HepG2 (cell line): ENCODE measurements at regions not wholly inside any gene's neighbourhood (a gene's known extent, or its start where the extent isn't known, plus 50 kb on each side); places are given as distances from the start of the nearest gene placed in this dataset.

Experiments used
- ATAC-seq: fragments of 200-7000 bp; cut with Tn5 transposase; 3 replicates; pipeline ENCODE4 v1.9.1; 2020; ENCODE audit warnings: mild to moderate bottlenecking, moderate library complexity
- BruUV-seq: library from RNA; stranded (reverse); fragments of 400-500 nt; replicated peaks from 2 replicates; lab custom pipeline; 2021; lab: Mats Ljungman, UMichigan
- CTCF ChIA-PET: fragments of 300-600 bp; formaldehyde crosslinking; extraction: SDS; loops from one replicate; lab custom pipeline; 2021; ENCODE audit warnings: low total read pairs, inconsistent platforms, low intra/inter-chr PET ratio; lab: Yijun Ruan, JAX
- POLR2A ChIA-PET: fragments of 350-600 bp; sonication (Branson Sonifier 250); formaldehyde crosslinking; loops from one replicate; lab custom pipeline; 2020; ENCODE audit warnings: antibody characterized with exemption, inconsistent platforms; lab: Yijun Ruan, JAX
- DNase-seq: peaks from one replicate; pipeline ENCODE4 v3.0.0-alpha.2; 2015; ENCODE audit warnings: low spot score
- FAIRE-seq: peaks from 3 replicates; lab custom pipeline; 2011; peaks lifted over from hg19 to GRCh38; lab: Jason Lieb, UNC
- H2AFZ ChIP-seq: one replicate; pipeline ENCODE4 v1.6.1; 2011; ENCODE audit warnings: low read length, inconsistent platforms
- H3K27ac ChIP-seq: fragments of 300-600 bp; 3 replicates; pipeline ENCODE4 v1.8.0; 2011; ENCODE audit warnings: mixed run types, mild to moderate bottlenecking, mixed read lengths, low read length, inconsistent platforms; ENCODE audit not compliant: insufficient read depth; ENCODE audit errors: extremely low read length
- H3K27me3 ChIP-seq, 2 experiments: fragments of 200-600 bp in 1 of 2; 2 replicates in 1 of 2; 3 replicates in 1 of 2; pipeline versions ENCODE4 v1.6.0 to v1.8.0; 2011; ENCODE audit warnings: low read length in 2 of 2, mild to moderate bottlenecking in 2 of 2, moderate library complexity in 2 of 2, inconsistent platforms in 1 of 2; ENCODE audit not compliant: insufficient read depth in 2 of 2, control insufficient read depth in 1 of 2
- H3K36me3 ChIP-seq, 2 experiments: fragments of 200-600 bp in 1 of 2; replicated peaks in 1 of 2; 2 replicates in 1 of 2; 3 replicates in 1 of 2; pipeline versions ENCODE4 v1.5.1 to v1.8.0; 2011; ENCODE audit warnings: low read length in 2 of 2, inconsistent platforms in 1 of 2; ENCODE audit not compliant: insufficient read depth in 2 of 2, control insufficient read depth in 1 of 2
- H3K4me1 ChIP-seq: 2 replicates; pipeline ENCODE4 v1.5.1; 2012; ENCODE audit warnings: low read length, inconsistent platforms; ENCODE audit not compliant: insufficient read depth
- H3K4me2 ChIP-seq: 2 replicates; pipeline ENCODE4 v1.6.0; 2011; ENCODE audit warnings: low read depth, low read length, inconsistent platforms
- H3K4me3 ChIP-seq, 3 experiments: fragments of 200-600 bp in 1 of 3; sonication (generic), shearing (Covaris generic) in 1 of 3; replicated peaks in 1 of 3; 2 replicates each; pipeline ENCODE4 v1.5.1; 2011 to 2016; ENCODE audit warnings: low read length in 3 of 3, inconsistent platforms in 2 of 3, low read depth in 2 of 3, mild to moderate bottlenecking in 2 of 3, control low read depth in 1 of 3, mixed read lengths in 1 of 3; ENCODE audit not compliant: insufficient read depth in 1 of 3
- H3K79me2 ChIP-seq: one replicate; pipeline ENCODE4 v1.6.1; 2011; ENCODE audit warnings: low read length, inconsistent platforms; ENCODE audit not compliant: insufficient read depth
- H3K9ac ChIP-seq: 2 replicates; pipeline ENCODE4 v1.6.0; 2011; ENCODE audit warnings: mild to moderate bottlenecking, low read depth, low read length, inconsistent platforms; ENCODE audit not compliant: insufficient read depth
- H3K9me3 ChIP-seq: 2 replicates; pipeline ENCODE4 v1.5.1; 2012; ENCODE audit warnings: mild to moderate bottlenecking, low read length
- H4K20me1 ChIP-seq: 2 replicates; pipeline ENCODE4 v1.6.0; 2011; ENCODE audit warnings: inconsistent platforms, mild to moderate bottlenecking, low read length, moderate library complexity; ENCODE audit not compliant: insufficient read depth
- ZNF207 ChIP-seq: fragments of 450-650 bp; IDR thresholded peaks from 2 replicates; pipeline ENCODE4 v1.6.1; 2016; ENCODE audit warnings: antibody characterized with exemption, borderline replicate concordance
- ZNF563 ChIP-seq: sonication (generic); formaldehyde crosslinking; IDR thresholded peaks from 2 replicates; pipeline ENCODE4 v1.8.0; 2022; ENCODE audit warnings: mild to moderate bottlenecking, moderate library complexity, missing genetic modification reagents
- ZNF607 ChIP-seq: sonication (generic); formaldehyde crosslinking; IDR thresholded peaks from 2 replicates; pipeline ENCODE4 v1.5.1; 2020; ENCODE audit warnings: missing genetic modification reagents, mild to moderate bottlenecking, borderline replicate concordance
- ZNF691 ChIP-seq: sonication (generic); formaldehyde crosslinking; IDR thresholded peaks from 2 replicates; pipeline ENCODE4 v1.4.0; 2020; ENCODE audit warnings: missing genetic modification reagents, low read depth, mild to moderate bottlenecking, borderline replicate concordance
- ZNF713 ChIP-seq: sonication (generic); formaldehyde crosslinking; IDR thresholded peaks from 2 replicates; pipeline ENCODE4 v1.4.0; 2020; ENCODE audit warnings: mild to moderate bottlenecking, missing genetic modification reagents
- ZNF776 ChIP-seq: sonication (generic); formaldehyde crosslinking; IDR thresholded peaks from 2 replicates; pipeline ENCODE4 v1.4.0; 2020; ENCODE audit warnings: mild to moderate bottlenecking, missing genetic modification reagents
- ZNF780A ChIP-seq: sonication (generic); formaldehyde crosslinking; IDR thresholded peaks from 2 replicates; pipeline ENCODE4 v1.8.0; 2022; ENCODE audit warnings: mild to moderate bottlenecking, missing genetic modification reagents, moderate library complexity
- WGBS: methylation state at CpG from one replicate; pipeline ENCODE4 v1.1.6; 2017; ENCODE audit warnings: low lambda C conversion rate; 5-methylcytosine and 5-hydroxymethylcytosine counted together
- in situ Hi-C: cut with HindIII; loops from 2 replicates; pipeline ENCODE4 v1.10.0; 2017; ENCODE audit warnings: low pct_unique_long_range_greater_than_20kb; ENCODE audit not compliant: extremely low pct_ligation_motif_present
- intact Hi-C: fragments of 100-400 bp; cut with micrococcal nuclease; formaldehyde crosslinking; loops from one replicate; pipeline ENCODE4 v1.10.0; 2022; ENCODE audit not compliant: unreplicated experiment
- TF ChIP-seq, protein P1 (sequence below): sonication (generic); formaldehyde crosslinking; IDR thresholded peaks from 2 replicates; pipeline ENCODE4 v1.5.0; 2020; ENCODE audit warnings: missing genetic modification reagents
- TF ChIP-seq, protein P2 (sequence below): IDR thresholded peaks from 2 replicates; pipeline ENCODE4 v1.6.1; 2016; ENCODE audit warnings: control low read depth

DNA sequence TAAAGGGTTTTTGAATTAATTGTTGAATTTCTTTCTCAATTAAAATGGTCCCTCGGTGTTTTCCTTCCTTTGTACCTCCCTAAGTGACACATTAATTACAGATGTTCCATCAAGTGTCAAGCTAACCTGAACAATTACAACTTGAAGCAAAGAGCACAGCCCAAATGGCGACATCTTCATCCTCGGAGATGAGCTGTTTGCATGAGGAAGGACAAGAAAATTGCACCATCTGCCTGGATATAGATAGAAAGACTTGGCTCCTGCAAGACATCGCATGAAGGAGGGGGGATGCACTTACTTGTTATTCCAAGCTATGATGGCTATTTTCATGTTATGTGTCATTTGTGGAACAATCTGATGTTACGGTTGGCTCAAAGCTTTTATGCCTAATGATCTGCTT, 86.4 kb upstream of the ZKSCAN2 start:
- Histone ChIP-seq H3K27me3 (no peaks in the 10 kb centered on the region), H4K20me1 (no peaks in the 10 kb centered on the region), H3K9ac (no peak overlapping the region), H3K4me1 (no peaks in the 10 kb centered on the region), H3K4me2 (no peak overlapping the region), H3K79me2 (no peaks in the 10 kb centered on the region), H3K27ac (no peak overlapping the region), H3K9me3 (no peaks in the 10 kb centered on the region), H3K4me3 (no peak overlapping the region), H3K36me3 (no peaks in the 10 kb centered on the region)
- POLR2A ChIA-PET = no interaction called here
- ATAC-seq = no peak
- BruUV-seq = no TSS peak
- DNase-seq = no peak
- CTCF ChIA-PET = no interaction called here
- WGBS = 5% methylated on average over 5 of the region's 5 CpGs
- in situ Hi-C loops = no loop called here
- no peak for TF ChIP-seq ZNF207
- TF ChIP-seq, all 625 proteins: peak for 0
- FAIRE-seq = no peak
- no peak overlapping the region for H2AFZ ChIP-seq
- intact Hi-C loops = no loop called here

GRCh38 chr16:25340973-25341372, 83.3 kb upstream of the ZKSCAN2 start:
- Histone ChIP-seq H3K4me1 (no peaks in the 10 kb centered on the region), H3K27ac (no peak overlapping the region), H2AFZ (no peak overlapping the region), H3K27me3 (no peaks in the 10 kb centered on the region), H3K9me3 (no peaks in the 10 kb centered on the region), H4K20me1 (no peaks in the 10 kb centered on the region), H3K4me3 (no peak overlapping the region), H3K36me3 (no peaks in the 10 kb centered on the region), H3K9ac (no peak overlapping the region), H3K4me2 (no peak overlapping the region), H3K79me2 (no peaks in the 10 kb centered on the region)
- in situ Hi-C loops = no loop called here
- CTCF ChIA-PET = no interaction called here
- ATAC-seq (no peak), FAIRE-seq (no peak), DNase-seq (no peak)
- BruUV-seq = no TSS peak
- POLR2A ChIA-PET = no interaction called here
- no peak for TF ChIP-seq ZNF776
- no peak for TF ChIP-seq ZNF780A
- TF ChIP-seq ZNF563 (CRISPR knock-in tag) = no peak
- no peak for TF ChIP-seq ZNF713 (CRISPR knock-in tag)
- no peak for TF ChIP-seq ZNF607
- TF ChIP-seq, protein P1, sequence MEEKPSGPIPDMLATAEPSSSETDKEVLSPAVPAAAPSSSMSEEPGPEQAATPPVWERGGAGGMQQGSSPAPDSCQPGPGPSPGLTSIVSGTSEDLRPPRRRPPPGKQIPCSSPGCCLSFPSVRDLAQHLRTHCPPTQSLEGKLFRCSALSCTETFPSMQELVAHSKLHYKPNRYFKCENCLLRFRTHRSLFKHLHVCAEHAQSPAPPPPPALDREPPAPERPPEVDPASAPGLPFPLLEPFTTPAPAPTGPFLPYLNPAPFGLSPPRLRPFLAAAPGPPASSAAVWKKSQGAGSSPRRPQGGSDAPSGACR (CRISPR knock-in tag) = no peak
- TF ChIP-seq, protein P2, sequence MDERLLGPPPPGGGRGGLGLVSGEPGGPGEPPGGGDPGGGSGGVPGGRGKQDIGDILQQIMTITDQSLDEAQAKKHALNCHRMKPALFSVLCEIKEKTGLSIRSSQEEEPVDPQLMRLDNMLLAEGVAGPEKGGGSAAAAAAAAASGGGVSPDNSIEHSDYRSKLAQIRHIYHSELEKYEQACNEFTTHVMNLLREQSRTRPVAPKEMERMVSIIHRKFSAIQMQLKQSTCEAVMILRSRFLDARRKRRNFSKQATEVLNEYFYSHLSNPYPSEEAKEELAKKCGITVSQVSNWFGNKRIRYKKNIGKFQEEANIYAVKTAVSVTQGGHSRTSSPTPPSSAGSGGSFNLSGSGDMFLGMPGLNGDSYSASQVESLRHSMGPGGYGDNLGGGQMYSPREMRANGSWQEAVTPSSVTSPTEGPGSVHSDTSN = no peak
- no peak for TF ChIP-seq ZNF691 (CRISPR knock-in tag)
- 2% methylated on average over 2 of the region's 2 CpGs for WGBS
- intact Hi-C loops = no loop called here
